GM12872 (cell line): ENCODE measurements at regions not wholly inside any gene's neighbourhood (a gene's known extent, or its start where the extent isn't known, plus 50 kb on each side); places are given as distances from the start of the nearest gene placed in this dataset.

Experiments
- CTCF ChIP-seq: IDR thresholded peaks from 3 replicates; pipeline ENCODE4 v1.5.1; 2011; ENCODE audit warnings: low read depth, mild to moderate bottlenecking, low read length, moderate library complexity; ENCODE audit not compliant: insufficient read depth

GRCh38 chr5:3353561-3353960 is 242.1 kb upstream of the IRX1 start:
- TF ChIP-seq CTCF, result no peak

DNA sequence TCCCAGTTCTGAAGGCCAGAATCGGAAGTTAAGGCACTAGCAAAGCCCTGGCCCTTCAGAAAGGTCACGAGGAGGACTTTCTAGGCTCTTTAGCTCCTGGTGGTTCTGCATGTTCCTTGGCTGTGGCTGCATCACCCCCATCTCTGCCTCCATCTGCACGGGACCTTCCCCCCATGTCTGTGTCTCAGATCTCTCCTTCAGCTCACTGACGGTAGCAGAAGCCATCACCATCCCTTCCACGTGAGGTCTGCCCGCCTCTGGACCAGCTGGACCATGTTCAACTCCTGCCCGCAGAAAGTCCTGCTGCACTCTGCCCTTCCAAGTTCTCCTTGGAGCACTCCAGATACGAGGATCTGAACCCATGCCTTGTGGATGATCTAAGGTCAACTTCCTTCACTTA is 242.9 kb upstream of the IRX1 start:
- no peak for TF ChIP-seq CTCF

DNA sequence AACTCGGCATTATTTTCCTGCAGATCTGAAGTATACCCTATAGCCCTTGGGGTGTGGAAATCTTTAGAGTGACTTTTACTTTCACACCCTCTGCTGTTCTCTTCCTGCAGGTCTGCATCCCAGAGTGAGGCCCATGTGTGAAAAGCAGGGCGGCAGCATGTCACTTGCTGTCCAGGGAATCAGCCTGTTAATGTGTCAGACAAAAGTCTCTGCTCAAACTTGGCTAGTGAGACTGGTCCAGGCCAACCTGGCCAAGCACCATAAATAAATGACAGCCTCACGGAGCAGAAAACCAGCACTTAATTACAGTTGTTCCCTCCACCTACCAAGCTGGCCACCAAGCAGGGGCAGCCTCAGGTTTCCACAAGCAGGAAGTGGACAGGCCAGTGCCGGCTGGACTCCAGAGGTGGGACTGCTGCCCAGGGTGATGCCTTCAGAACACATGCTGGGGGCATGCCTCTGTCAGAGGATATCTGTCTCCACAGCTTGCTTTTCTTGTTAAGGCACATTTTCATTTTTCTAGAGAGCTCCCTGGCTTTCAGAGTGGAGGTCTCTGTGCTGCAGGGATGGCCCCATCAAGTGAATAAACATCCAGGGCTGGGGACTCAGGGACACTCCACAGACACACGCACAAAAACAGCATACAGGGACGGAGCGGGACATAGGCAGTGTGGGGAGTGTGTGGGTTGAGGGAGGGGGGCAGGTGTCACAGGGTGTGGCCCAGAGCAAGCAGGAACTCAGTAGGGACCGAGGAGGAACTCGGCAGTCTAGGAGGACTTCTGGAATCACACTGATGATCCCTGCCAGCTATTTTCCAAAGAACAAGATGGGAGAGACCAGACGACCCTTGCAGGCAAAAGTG is 243.8 kb upstream of the IRX1 start:
- TF ChIP-seq CTCF, result no peak

DNA sequence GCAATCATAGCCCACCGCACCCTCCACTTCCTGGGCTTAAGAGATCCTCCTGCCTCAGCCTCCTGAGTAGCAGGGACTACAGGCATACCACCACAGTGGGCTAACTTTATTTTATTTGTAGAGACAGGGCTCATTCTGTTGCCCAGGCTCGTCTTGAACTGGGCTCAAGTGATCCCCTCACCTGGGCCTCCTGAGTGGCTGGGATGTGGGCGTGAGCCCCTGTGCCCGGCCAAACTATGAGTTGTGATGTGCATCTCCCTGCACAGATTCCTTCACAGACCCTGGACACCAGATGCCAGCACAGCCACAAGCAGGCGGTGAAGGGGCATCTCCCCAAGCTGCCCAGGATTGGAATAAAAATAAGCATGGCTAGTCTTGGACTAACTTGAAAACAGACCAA is 244.9 kb upstream of the IRX1 start:
- TF ChIP-seq CTCF, result no peak

GRCh38 chr5:3349704-3350565 is 245.7 kb upstream of the IRX1 start:
- no peak for TF ChIP-seq CTCF

DNA sequence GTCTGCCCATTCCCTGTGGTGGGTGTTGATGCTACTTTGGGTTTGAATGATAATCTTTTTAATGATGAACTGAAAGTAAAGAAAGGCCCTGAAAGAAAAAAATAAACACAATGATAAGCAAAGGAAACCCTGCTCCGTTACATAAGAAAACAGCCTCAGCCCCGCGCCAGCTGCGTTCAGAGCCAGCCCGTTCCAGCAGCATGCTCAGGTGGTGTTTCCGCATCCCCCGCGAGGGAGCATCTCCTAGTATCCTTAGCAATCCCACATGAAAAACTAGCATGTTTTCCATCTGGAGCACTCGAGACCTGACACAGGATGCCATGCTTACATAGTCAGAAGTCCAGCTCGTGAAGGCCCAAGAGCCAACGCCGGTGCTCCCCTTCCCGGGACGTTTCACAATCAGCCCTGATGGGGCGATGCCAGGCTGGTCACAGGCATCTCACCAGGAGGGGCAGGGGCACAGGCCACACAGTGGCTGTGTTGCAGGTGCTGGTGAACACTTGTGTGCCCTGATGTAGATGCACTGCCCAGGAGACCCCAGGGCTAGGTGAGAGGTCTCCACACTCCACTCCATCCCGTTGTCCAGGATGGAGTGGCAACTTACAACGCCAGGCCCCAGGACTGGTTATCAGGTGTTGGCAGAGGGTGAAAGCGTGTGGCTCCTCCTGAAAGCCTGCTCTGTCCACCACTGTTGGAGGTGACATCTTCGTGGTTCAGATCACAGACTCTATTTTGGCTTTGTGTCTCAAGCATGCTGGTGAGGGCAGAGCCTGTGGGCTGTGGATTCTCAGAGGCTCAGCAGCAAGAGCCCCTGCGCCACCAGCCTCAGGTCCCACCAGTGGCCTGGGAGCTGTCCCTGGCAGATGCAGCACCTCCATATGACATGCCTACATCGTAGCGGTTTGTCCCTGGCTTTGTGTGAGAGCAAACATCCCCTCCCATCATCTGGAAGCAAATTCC is 246.8 kb upstream of the IRX1 start:
- no peak for TF ChIP-seq CTCF
